H54 (cell line): ENCODE measurements at regions not wholly inside any gene's neighbourhood (a gene's known extent, or its start where the extent isn't known, plus 50 kb on each side); places are given as distances from the start of the nearest gene placed in this dataset.

ENCODE experiments used
- DNase-seq: peaks from one replicate; pipeline ENCODE4 v3.0.0; 2011; ENCODE audit warnings: low spot score, mixed read lengths; ENCODE audit not compliant: insufficient read length
- FAIRE-seq: peaks from 3 replicates; lab custom pipeline; 2011; peaks lifted over from hg19 to GRCh38; lab: Jason Lieb, UNC
- POLR2A ChIP-seq: IDR thresholded peaks from 2 replicates; pipeline ENCODE4 v1.6.1; 2011; ENCODE audit warnings: low read depth, mild to moderate bottlenecking, low read length

- TF ChIP-seq POLR2A: no peak
- FAIRE-seq: no peak
- DNase-seq: no peak
Measured at GRCh38 chr7:93778384-93778783, 112.2 kb downstream of the TFPI2 start.

GRCh38 chr7:93773446-93773845, 117.1 kb downstream of the TFPI2 start:
- no peak for DNase-seq
- no peak for TF ChIP-seq POLR2A
- no peak for FAIRE-seq

- no peak for DNase-seq
- no peak for FAIRE-seq
- TF ChIP-seq POLR2A: no peak
Measured at GRCh38 chr7:93765475-93765874, 125.1 kb downstream of the TFPI2 start.

GRCh38 chr7:93758631-93759030, 131.9 kb downstream of the TFPI2 start:
- DNase-seq (no peak), FAIRE-seq (no peak)
- TF ChIP-seq POLR2A: no peak

GRCh38 chr7:93757426-93757825, 133.1 kb downstream of the TFPI2 start:
- no peak for FAIRE-seq
- no peak for TF ChIP-seq POLR2A

GRCh38 chr7:93756890-93757289, 133.7 kb downstream of the TFPI2 start:
- FAIRE-seq (no peak), DNase-seq (no peak)
- no peak for TF ChIP-seq POLR2A

More at GRCh38 chr7:93757426-93757825, 133.1 kb downstream of the TFPI2 start:
- no peak for DNase-seq

- DNase-seq (no peak), FAIRE-seq (no peak)
- no peak for TF ChIP-seq POLR2A
Measured at GRCh38 chr7:93751421-93751820, 139.1 kb downstream of the TFPI2 start.

- FAIRE-seq (no peak), DNase-seq (no peak)
- TF ChIP-seq POLR2A: no peak
Measured at GRCh38 chr7:93750986-93751385, 139.6 kb downstream of the TFPI2 start.

- TF ChIP-seq POLR2A: no peak
- no peak for FAIRE-seq
Measured at GRCh38 chr7:93747019-93747418, 143.5 kb downstream of the TFPI2 start.

GRCh38 chr7:93739424-93739823, 151.1 kb downstream of the TFPI2 start:
- no peak for TF ChIP-seq POLR2A

More at GRCh38 chr7:93747019-93747418, 143.5 kb downstream of the TFPI2 start:
- no peak for DNase-seq

GRCh38 chr7:93737953-93738352, 152.6 kb downstream of the TFPI2 start:
- no peak for TF ChIP-seq POLR2A
- DNase-seq (no peak), FAIRE-seq (no peak)

More at GRCh38 chr7:93739424-93739823, 151.1 kb downstream of the TFPI2 start:
- DNase-seq (no peak), FAIRE-seq (no peak)

- DNase-seq: no peak
- no peak for TF ChIP-seq POLR2A
- FAIRE-seq: no peak
Measured at GRCh38 chr7:93736668-93737369, 153.7 kb downstream of the TFPI2 start.

GRCh38 chr7:93728292-93728691, 153.8 kb upstream of the CALCR start:
- FAIRE-seq (no peak), DNase-seq (no peak)
- TF ChIP-seq POLR2A: no peak

GRCh38 chr7:93725954-93726353, 151.4 kb upstream of the CALCR start:
- FAIRE-seq (no peak), DNase-seq (no peak)
- TF ChIP-seq POLR2A: no peak

- FAIRE-seq: no peak
- no peak for DNase-seq
- no peak for TF ChIP-seq POLR2A
Measured at GRCh38 chr7:93723424-93724124, 149.1 kb upstream of the CALCR start.

GRCh38 chr7:93720106-93720505, 145.6 kb upstream of the CALCR start:
- DNase-seq (no peak), FAIRE-seq (no peak)
- no peak for TF ChIP-seq POLR2A
